ENCODE measurements at regions not wholly inside any gene's neighbourhood (a gene's known extent, or its start where the extent isn't known, plus 50 kb on each side); places are given as distances from the start of the nearest gene placed in this dataset.
"Not testable (repeated sequence)": the region's sequence is repeated elsewhere in the genome, so short reads cannot be mapped to it uniquely, and the experiment has no call there.

DNA sequence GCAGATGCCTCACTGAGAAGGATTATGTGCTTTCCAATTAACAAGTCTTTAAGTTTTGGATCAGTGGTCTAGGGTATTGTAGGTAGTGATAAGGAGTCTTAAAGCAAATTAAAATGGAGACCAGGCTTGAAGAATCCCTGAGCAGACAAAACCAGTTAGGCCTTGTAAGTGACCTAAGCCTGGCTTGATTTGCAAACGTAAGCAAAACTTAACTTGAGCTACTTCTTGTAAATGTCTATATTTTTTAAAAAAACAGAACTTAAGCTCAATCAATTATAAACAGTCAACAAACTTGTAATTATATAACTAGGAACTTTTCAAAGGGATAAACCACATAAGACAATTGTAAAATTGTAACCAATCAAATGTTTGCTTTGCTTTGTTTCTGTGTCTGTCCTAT lies 72.7 kb upstream of the NALF2 start:
- no peak for DNase-seq (ENCODE audit: extremely low read depth, low read depth, low spot score)

DNA sequence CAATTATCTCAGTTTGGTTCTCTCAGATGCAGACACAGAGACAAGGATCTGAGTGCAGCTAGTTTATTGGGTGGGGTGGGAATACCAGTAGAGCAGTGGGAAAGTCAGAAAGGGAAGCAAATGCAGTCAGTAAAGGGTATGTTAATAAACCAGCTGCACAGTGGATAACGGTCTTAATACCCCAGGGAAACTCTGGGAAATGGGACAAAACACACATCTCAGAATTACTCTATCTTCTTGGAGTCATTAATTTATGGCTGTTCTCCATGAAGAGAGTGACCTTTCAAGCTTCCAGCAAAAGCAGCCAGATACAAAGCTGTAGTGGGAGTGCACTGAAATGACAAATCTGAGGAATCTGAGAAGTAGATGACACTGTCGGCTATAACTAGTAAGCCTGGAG lies 73.3 kb upstream of the NALF2 start:
- no peak for DNase-seq (ENCODE audit: extremely low read depth, low read depth, low spot score)

DNA sequence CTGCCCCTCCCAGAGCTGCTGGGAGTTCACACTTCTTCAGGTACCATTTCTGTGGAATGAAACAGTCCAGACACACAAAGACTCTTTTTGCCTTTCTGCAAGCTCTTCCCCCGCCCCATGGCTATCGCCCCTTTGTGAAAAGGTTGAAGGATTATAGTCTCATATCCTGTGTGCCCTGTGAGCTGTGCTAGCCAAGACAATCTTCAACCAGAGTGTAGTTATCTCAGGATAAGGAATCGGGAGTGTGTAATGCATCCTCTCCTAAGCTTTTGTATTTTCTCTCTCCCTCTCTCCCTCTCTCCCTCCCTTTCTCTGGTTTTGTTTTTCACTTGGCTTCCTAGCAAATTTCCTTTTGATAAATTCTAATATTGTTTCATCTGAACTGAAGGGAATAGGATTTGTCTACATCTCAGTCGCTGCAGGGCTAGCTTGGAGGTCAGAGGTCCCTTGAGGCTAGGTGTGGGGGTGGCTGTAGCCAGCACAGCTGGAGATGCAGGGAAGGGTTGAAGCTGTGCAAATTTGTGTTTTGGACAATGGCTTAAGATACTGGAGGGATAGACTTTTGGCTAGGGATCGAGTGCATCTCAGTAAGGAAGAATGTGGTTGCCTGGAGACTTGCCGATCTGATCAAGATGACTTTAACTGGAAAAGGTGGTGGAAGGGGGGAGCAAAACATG lies 74.6 kb upstream of the NALF2 start:
- DNase-seq (ENCODE audit: extremely low read depth, low read depth, low spot score): no peak

DNA sequence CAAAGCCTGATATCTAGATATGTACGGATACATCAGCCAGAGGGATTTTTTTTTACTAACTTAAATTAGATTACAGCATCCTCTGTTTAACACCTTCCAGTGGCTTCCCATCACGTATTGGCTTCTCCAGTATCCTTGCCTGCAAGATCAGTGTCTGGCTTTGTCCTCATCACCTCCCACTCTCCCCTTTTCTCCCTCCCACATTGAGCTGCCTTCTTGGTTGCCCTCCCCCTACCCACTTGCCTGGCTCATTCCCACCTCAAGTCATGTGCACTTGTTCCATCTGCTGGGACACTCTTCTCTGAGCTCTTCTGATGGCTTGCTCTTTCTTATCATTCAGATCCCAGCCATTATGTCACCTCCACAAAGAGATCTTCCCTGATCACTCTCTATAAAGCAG lies 75.9 kb upstream of the NALF2 start:
- DNase-seq (ENCODE audit: extremely low read depth, low read depth, low spot score): no peak

DNA sequence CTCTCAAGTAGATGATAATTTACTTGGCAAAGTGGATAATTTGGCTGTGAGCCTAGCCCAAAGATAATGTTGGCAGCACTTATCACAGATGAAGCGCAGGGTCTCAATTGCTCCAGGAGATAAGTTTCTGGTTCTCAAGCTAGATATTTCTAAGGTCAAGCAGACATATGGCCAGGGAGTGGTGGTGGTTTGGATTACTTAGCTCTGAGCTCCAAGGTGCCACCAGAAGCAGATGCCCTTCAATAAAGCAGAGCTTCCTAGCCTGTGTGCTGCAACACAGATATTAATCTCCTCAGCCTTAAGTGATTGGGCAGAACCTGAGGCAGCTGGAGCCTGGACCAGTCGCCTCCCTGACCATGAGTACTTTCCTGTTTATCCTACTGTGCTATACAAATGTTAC lies 79.2 kb upstream of the NALF2 start:
- DNase-seq (ENCODE audit: extremely low read depth, low read depth, low spot score): no peak

DNA sequence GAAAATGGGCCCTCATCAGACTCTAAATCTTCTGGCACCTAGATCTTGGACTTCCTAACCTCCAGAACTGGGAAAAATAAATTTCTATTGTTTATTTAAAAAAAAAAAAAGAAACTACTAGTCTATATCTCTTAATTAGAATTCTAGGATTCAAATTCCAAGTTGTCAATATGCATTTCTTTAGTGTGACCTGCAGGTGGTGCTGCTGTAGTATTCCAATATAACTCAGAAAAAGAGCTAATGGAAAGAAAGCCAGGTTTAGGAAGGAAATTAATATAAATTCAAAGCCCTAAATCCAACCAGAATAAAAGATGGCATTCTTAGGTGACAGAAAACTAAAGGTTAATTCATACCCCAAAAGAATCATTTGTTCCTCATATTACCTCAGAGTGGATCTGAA lies 80.0 kb upstream of the NALF2 start:
- DNase-seq (ENCODE audit: extremely low read depth, low read depth, low spot score): peak; percentile 3

DNA sequence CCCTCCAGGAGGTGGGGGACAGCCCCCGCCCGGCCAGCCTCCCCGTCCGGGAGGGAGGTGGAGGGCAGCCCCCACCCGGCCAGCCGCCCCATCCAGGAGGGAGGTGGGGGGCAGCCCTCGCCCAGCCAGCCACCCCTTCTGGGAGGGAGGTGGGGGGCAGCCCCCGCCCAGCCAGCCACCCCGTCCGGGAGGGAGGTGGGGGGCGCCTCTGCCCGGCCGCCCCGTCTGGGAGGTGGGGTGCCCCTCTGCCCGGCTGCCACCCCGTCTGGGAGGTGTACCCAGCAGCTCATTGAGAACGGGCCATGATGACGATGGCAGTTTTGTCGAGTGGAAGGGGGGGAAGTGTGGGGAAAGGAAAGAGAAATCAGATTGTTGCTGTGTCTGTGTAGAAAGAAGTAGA lies 81.9 kb upstream of the NALF2 start:
- not testable (repeated sequence) for DNase-seq (ENCODE audit: extremely low read depth, low read depth, low spot score)

DNA sequence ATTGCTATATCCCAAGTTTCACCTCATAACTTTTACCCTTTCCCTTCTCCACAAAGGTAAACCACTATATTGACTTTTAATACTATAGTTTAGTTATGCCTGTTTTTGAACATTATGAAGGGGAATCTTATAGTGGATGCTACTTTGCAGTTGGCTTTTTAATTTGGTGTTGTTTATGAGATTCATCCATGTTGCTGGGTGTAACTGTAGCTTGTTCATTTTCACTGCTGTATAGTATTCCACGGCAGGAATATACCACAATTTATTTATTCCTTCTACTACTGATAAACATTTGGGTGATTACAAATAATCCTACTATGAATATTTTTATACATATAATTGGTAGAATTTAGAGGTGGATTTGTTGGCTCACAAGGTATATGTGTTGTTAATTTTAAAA lies 88.4 kb upstream of the NALF2 start:
- no peak for DNase-seq (ENCODE audit: extremely low read depth, low read depth, low spot score)

DNA sequence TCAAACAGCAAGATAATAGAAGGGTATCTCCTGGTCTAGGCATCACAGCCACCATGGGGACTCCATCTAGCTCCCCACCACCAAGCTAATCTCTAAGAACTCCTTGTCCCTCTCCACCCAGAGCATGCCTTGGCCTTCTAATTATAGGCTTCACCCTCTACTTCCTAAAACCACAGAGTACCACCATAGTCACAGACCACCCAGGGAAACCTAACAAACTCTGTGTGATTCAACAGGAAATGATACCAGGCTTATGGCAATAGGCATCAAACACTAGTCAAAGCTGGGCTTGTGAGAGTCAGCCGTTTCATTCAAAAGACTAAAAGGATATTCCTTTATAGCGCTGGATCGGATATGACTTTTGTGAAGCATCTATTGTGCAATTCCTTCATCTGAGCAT lies 91.5 kb upstream of the NALF2 start:
- no peak for DNase-seq (ENCODE audit: extremely low read depth, low read depth, low spot score)

DNA sequence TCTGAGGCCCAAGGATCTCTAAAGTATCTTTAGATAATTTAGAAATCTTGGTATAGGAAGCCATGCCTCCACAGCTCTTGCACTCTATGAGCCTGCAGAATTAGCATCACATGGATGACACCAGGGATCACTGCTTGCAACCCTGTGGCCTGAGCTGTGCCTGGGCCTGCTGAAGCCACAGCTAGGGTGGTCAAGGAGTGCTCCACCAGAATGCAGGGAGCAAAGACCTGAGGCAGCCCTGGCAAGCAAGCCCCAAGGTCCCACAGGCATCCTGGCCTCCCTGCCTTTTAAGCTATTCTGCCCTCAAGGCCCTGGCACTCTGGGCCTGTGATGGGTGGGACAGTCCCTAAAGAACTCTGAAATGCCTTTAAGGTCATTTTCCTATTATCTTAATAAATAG lies 105.2 kb upstream of the NALF2 start:
- DNase-seq (ENCODE audit: extremely low read depth, low read depth, low spot score): no peak

DNA sequence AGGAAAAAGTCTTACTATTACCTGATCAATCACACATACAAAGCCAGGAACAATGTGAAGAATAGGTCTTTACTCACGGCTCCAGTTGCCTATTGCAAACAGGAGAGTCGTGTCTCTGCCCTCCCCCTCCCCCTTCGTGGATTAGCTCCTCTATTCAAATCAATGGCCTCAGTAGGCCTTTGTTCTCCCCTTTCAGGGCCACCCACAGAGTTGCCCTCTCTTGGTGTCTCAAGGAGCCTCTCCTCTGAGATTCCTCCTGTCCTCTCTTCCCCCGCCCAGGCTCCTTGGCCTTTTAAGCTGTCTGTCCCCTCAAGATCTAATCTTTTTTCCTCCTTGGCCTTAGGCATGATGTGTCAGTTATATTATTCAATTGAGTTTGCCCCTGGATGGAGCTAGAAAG lies 107.2 kb upstream of the NALF2 start:
- DNase-seq (ENCODE audit: extremely low read depth, low read depth, low spot score): no peak

DNA sequence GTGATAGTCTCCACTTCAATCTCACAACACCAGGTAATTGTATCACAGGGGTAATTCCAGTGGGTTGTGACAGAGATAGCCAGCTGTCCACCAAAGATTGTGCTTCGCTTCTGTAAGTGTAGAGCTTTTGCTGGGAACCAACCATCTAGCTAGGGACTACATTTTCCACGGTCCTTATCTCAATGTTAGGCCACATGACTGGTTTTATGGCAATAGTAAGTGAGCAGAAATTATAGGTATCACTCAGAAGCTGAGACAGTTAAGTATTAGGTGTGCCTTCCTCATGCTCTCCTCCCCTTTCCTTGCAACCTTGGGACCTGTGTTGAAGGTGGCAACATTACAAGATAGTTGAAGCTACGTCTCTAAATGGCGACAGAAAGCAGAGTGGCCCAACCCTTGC lies 108.8 kb upstream of the NALF2 start:
- DNase-seq (ENCODE audit: extremely low read depth, low read depth, low spot score): no peak

DNA sequence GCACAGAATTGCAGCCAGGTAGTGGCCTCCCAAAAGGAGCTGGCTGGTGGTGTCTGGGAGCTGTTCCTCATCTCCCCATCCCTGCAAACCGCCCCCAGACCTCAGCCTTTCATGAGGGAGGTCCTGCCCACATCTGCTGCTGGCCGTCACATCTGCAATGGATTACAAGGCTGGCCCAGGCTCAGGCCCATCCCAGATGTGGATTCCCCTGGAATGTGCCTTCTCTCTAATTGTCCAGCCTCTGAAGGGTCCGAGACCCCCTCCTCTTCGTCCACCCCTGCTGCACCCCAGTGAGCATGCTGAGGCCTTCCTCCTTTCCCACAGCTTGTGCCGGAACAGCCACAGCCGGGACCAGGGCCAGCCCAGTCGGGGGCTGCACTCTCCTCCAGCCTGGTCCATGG lies 115.0 kb upstream of the NALF2 start:
- DNase-seq (ENCODE audit: extremely low read depth, low read depth, low spot score): no peak

DNA sequence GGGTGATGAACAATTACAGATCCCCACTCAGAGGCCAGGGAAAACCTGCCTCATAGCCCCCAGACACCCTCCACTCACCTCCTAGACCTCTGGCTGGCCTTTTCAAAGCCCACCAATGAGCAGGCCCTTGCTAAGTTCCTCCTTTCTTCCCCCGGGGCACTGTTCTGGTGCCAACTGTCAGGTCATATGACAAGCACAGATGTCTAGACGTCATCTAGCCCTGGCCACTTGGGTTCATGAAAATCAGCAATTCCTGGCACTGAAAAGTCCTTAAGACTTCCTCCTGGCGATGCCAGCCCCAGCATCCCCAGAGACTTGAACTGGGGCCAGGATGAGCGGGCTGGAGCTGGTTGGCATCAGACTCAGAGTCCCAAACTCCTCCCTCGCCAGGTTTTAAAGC lies 115.6 kb upstream of the NALF2 start:
- no peak for DNase-seq (ENCODE audit: extremely low read depth, low read depth, low spot score)

DNA sequence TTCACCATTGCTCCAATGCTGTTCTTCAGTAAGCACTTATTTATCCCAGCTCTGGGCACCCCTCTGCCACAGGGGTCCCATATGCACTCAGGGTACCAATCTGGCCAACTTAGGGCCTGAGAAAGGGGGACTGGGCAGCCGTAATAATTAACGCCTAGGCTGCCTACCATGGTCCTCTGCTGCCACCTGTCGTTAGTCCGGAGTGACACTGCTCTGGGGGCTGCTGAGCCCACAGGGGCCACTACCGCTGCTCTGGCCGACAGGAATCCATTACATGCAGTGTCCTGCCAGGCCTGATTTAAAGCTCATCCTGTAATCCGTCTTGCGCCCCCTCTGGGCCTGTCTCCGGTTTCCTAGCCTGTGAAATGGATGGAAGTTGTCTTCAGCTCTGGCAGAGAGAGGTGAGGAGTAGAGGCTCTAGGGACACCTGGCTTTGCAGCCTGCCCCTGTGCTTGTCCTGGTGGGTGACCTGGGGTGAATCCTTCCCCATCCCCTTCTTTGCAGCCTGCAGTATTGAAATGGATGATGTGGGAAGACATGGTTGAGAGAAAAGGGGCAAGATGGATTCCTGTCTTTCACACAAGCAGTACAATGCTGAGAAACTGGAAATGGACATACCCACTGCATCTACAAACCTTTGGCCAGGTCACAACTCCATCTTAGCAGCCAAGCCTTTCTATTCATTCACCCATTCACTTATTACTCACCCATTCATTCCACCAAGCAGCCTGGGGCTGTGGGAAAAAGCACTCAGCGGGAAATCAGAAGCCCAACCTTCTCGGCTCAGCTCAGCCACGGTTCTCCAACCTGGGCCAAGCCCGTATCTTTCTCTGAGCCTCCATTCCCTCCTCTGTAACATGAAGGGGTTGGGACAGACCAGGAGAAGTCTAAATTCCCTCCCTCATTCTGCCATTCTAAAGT lies 116.3 kb upstream of the NALF2 start:
- peak; percentile 1 for DNase-seq (ENCODE audit: extremely low read depth, low read depth, low spot score)

DNA sequence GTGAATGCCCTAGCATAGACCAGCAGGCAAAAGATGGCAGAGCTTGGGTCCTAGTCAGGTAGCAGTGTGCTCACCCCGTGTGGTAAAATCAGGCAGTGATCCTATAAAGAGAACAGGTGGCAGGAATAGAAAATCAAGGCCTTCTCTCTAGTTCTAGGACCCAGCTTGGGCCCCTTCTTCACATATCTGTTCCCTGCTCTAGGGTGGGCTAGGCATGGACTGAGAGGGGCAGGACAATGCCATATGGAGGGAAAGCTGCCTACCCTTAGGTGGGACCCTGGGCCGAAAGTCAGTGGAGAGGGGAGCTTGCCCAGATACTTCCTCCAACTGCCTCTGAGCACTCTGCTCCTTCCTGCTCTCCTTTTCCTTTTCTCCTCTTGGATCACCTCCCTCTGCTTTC lies 117.4 kb upstream of the NALF2 start:
- no peak for DNase-seq (ENCODE audit: extremely low read depth, low read depth, low spot score)

DNA sequence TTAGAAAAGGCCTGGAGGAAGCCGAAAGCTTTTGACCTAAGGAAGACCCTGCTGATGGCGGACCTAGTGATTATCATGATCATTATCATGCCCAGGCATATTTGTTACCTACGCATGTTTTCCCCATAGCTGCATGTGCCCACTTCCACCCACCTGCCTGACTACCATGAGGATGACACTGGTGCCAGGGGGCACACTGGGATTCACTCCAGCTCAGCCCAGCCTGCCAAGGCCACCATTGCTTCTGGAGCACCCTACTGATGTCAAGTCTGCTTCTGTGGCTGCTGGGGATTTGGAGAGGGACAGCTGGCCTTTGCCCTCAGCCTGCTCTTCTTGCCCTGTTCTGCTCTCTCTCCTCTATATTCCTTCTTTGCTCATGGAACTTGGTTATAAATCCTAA lies 124.7 kb upstream of the NALF2 start:
- DNase-seq (ENCODE audit: extremely low read depth, low read depth, low spot score): no peak

DNA sequence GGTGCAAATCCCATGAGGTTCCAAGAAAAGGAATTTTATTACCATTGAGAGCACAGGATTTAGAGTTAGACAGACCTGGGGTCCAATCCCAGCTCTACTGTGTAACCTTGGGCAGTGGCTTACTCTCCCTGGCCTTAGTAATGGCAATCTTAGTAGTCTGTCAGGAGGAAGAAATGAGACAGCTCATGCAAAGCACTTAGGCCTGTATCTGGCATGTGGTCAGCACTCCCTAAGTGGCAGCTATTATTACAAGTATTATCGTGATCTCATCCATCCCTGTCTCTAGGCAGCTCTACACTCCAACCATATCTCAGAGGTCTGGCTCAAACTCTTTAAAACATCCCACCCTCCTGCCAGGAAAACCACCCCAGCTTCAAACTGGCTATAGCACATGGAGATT lies 129.6 kb upstream of the NALF2 start:
- no peak for DNase-seq (ENCODE audit: extremely low read depth, low read depth, low spot score)

DNA sequence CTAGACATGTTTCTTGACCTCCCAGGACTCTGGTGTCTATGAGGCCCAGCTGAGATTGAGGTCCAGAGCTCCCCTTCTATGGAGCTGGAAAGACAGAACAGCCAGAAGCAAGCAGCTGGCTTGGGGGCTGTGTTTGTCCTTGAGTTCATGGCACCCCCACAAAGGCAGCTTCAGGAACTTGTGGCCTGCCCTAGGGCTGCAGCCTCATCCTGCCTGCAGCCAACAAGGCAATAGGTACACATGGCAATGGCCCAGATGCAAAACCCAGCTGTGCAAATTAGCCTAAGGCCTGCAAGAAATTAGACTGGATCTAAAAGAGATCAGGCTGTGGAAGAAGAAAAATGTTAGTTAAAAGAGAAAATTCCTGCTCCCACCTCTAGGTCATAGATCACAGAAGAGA lies 131.7 kb upstream of the NALF2 start:
- no peak for DNase-seq (ENCODE audit: extremely low read depth, low read depth, low spot score)

DNA sequence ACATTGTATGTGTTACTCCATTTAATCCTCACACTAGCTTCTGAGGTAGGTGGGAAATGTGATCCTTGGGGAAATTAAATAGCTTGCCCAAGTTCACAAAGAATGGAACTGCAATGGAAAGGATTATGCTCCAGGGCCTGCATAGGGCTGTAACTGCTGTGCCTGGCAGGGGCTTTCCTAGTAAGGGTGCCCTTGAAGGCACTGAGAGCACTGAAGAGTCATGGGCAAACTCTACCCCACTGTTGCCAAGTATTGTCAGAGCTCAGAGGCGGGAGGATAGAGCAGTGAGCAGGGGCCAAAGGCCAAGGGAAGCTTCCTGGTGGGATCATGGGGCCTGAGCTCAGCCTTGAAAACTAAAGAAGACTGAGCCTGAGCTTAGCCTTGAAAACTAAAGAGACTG lies 133.0 kb upstream of the NALF2 start:
- DNase-seq (ENCODE audit: extremely low read depth, low read depth, low spot score): no peak

DNA sequence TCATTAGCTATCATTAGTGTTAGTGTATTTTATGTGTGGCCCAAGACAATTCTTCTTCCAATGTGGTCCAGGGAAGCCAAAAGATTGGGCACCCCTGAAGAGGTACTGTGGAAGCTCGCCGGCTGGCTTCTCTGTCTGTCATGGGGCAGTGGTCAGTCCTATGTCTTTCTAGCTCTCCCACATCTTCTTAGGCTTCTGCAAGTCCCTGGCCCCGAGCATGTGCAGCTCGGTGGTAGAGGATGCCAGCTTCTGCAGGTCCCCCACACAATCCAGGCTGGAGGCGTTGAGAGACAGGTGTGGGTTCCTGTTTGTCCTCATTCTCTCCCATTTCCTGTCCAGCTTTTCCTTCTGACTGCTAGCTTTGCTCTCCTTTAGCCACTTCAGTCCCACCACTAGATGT lies 134.1 kb upstream of the NALF2 start:
- no peak for DNase-seq (ENCODE audit: extremely low read depth, low read depth, low spot score)

DNA sequence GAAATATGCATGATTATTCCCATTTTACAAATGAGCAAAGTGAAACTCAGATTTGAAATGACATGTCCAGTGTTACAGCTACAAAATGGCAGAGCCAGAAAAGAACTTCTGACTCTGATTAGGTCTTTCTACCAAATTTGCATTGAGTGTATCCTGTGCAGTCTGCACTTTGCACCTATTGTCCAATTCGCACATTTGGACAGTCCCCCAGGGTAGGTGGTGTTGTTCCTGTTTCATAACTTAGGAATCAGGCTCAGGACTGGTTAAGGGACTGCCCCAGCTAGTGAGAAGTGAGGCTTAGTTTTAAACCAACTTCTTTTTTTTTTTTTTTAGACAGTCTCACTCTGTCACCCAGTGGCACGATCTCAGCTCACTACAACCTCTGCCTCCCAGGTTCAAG lies 137.9 kb upstream of the NALF2 start:
- DNase-seq (ENCODE audit: extremely low read depth, low read depth, low spot score): no peak

Measured in glomerular endothelial cell (primary cell).